HG02852 (cell line): ENCODE measurements at regions not wholly inside any gene's neighbourhood (a gene's known extent, or its start where the extent isn't known, plus 50 kb on each side); places are given as distances from the start of the nearest gene placed in this dataset.

Source experiments
- ATAC-seq: cut with Tn5 transposase; IDR thresholded peaks from one replicate; pipeline ENCODE4 v1.9.1; 2021; ENCODE audit warnings: mild to moderate bottlenecking, moderate library complexity; ENCODE audit not compliant: unreplicated experiment

DNA sequence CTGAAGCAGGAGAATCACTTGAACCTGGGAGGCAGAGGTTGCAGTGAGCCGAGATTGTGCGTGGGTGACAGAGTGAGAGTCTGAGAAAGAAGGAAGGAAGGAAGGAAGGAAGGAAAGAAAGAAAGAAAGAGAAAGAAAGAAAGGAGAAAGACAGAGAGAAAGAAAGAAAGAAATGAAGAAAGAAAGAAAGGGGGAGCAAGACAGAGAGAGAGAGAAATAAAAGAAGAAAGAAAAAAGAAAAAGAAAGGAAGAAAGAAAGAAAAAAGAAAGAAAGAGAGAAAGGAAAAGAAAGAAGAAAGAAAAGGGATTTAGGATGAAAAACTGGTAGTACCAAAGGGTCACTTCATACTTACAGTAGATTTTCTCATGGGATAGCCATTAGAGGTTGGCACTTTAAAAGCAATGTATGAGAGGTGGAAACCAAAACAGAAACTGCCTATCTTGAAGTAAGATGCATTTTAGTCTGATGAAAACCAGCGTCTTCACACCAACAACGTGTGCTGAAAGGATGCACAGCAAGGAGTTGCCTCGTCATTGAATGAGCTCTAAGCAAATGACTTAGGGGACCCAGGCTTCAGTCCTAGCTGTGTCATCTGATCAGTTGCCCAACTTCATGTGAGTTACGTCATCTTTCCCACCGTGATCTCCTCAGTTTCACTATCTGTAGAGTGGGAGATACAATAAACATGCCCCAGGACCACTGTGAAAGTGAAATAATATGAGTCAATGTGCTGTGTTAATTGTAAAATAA is 133.9 kb upstream of the NEDD9 start:
- peak; percentile 76 for ATAC-seq

DNA sequence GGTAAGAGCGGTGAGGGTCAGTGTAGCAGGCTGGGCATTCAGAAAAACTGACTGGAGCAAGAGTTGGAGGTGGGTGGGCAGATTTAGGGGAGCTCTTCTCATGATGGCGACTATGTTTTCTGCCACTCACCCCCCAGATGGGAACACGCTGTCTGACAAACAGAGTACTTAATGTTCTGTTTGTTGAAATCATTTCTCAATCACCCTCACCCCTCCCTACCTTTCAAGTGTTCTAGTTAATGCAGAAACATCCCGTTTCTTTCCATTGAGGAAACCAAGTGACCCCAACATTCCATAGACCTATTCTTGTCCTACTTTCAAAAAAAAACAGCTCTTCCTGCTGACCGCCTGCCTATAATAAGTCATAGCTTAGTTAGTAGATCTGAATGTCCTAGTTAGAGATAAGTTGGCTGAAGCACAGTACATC is 132.5 kb upstream of the NEDD9 start:
- no peak for ATAC-seq

DNA sequence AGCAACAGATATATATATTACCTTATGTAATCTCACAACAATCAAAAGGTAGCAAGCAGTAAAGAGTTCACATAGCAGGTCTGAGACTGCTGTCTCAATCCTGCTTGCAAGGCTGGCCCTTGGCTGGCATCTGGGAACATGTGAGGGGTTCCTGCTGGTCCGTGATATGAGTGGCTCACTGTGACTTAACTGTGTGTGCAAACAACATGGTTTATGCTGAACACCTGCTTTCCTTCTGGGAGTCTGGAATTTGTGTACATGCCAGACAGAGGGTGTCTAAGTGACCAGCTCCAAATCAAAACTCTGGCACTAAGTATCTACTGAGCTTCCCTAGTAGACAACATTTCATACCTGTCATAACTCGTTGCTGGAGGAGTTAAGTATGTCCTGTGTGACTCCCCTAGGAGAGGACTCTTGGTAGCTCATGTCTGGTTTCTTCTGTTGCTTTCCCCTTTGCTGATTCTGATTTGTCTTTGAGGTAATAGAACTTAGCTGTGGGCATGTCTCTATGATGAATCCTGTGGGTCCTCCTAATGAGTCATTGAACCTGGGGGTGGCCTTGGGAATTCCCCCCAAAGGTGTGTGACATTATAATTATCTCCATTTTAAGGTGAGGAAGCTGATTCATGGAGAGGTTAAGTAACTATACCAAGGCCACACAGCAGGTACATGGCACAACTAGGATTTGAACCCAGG is 131.6 kb upstream of the NEDD9 start:
- no peak for ATAC-seq

DNA sequence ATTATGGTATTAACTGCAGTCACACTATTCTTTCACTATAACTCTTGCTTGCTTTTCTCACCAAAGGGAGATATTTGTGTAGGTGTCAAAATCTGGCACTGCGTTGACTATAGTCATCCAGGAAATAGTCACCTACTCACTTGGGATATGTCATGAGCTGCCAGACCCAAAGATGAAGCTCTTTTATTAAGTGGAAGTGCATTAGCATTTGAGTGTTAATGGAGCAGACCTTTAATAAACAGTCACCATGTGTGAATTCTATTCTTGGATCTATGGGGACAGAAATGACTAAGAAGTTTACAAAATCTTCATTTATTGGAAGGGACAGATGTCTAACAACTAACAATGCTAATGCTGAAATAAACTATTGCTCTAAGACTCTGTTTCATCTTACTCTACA is 130.1 kb upstream of the NEDD9 start:
- no peak for ATAC-seq

DNA sequence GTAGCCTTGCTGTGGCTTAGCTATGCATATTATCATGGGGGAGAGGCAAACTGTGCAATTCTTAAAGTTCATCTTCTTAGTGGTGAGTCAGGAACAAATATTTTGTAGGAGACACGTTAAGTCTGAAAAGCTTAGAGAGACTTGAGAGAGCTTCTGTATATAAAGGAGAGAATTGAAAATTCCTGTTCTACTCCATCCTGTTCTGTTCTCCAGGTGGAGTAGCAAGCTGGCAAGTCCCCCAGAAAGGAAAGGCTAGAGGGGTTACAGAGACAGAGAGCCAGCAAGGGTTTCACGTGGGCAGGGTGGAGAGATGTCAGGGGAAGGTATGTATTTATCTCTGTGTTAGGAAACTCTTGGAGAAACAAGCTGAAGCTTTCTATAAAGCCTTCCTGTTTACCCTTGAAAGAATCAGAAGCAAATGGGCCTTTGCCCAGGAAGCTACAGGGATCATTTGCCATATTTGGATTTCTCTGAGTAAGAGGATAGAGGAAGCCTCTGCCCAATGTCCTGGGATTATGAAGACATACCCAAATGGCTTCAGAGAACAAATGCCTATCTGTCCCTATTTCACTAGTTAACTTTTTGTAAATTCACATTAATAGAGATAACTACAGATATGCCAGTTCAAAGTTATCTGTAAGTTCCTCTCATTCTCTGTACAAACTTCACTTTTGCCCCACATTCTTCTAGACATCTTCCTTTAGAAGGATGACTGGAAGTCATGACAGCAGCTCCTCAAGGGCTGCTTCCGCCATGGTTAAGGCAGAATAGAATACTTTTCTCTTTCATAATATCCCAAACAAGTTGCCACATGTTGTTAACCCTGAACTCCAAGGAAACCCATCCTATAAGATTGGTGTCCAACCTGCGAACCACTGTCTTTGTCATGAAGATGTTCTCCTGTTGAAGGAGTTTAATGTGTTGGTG is 126.7 kb upstream of the NEDD9 start:
- no peak for ATAC-seq

DNA sequence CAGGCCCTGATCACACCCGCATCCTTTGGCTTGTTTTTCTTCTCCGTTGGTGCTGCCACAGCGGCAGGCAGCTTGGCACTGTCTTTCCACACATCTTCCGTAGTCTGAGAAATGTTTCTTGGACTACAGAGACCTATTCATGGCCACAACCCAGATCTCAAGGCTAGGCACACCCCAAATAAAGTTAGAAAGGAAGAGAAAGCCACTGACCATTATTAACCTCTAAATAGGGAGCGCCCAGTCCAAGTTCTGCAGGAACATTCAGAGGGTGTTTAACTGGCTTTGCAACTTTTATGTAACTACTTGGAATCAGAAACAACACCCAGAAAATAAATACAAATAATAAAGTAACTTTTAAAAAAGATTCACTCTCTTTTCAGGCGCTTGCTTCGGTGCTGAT is 124.8 kb upstream of the NEDD9 start:
- ATAC-seq: no peak

DNA sequence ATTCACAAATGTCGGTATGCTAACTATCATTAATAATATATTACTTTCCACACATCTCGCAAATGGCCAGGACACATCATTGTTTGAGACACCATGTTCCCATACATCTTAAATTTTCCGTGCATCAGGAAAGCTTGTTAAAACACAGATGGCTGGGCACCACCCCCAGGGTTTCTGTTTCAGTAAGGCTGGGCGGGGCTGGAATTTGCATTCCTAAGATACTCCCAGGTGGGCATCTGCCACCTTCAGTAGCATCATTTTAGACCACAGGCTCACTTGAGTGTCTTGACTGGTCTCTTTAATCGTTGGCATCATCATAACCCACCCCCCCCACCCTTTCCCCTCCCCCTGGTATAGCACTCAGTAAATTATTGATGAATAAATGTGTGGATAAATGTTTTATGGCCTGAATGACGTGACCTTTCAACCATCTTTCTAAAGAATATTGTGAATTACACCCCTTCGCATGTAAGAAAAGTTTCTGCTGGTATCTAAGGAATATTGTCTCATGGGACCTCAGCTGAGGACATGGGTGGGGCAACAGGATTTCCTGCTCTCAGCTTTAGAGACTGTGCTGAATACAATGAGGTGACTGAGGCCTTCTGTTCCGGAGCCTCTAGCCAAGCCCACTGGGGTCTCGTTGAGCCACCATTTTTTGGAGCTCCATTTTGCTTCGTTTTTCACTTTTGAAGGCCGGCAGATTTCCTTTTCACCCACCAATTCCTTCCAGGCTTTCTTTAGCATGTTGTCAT is 124.1 kb upstream of the NEDD9 start:
- no peak for ATAC-seq

DNA sequence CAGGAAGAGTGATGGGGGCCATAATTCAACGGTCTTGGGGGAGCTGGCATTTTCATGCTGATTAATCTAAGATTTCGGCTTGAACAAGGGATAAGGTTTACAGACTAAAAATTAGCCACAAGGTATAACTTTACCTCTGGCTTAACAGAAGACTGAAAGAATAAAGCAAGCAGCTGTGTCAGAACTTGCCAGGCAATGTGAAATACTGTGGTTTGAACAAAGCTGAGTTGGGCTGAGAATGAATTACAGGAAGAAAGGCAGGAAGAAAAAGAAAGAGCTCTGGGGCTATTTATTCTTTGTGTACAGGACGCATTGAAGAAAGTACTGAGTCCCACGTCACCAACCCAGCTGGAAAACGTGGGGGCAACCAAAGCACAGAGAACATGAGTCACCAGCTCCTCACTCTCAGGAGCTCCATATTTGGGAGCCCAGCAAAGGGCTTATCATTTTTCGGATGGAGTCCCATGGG is 121.5 kb upstream of the NEDD9 start:
- peak; percentile 59 for ATAC-seq

DNA sequence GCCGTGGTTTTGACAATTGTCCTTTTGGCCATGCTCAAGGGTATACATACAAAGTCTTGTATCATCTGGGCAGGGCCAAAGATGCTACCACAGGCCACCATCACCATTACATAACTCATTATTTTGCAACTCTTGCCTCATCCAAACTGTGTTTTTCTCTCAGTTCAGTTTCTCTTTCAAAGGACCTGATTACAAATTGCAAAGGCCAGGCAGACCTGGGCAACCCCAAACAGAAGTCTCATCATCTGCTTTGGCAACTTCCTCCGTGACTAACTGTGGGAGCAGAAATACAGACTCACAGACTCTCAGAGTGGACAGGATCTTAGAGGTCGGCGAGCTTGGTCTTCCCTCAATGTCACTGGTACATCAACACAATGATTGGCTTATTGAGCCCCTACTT is 117.8 kb upstream of the NEDD9 start:
- no peak for ATAC-seq

DNA sequence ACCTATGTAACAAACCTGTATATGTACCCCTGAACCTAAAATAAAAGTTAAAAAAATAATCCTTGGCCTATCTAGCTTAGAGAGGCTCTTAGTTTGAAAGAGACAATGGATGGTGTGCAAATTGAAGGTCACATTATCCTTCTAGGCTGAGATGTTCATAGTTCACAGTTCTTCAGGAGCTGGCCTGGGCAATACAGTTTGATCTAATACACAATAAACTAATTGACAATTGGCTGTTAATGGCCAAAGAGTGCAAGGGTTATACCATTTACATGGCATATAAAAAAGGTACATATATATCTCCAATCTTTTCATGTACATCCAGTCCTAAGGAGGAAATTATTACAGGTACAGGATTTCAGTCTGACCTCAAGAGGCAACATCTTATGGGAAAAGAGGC is 117.4 kb upstream of the NEDD9 start:
- ATAC-seq: no peak

DNA sequence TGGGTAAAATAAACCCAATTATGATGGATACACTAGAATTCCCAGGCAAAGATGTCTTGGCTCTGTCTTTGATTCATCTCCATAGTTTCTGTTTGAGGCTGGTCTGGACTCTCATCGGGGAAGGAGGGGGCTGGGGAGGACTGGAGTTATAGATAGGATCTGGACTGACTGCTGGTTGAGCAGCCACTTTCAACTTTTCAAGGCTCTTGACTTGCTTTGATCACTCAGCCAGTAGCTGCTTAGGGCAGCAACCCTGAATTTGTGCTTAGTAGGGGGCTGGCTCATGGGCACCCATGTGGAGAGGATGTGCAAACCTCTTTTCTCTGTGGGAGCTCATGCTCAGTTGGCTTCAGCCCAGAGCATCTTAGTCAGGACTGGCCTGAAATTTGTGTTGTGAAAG is 114.0 kb upstream of the NEDD9 start:
- ATAC-seq: peak; percentile 78

DNA sequence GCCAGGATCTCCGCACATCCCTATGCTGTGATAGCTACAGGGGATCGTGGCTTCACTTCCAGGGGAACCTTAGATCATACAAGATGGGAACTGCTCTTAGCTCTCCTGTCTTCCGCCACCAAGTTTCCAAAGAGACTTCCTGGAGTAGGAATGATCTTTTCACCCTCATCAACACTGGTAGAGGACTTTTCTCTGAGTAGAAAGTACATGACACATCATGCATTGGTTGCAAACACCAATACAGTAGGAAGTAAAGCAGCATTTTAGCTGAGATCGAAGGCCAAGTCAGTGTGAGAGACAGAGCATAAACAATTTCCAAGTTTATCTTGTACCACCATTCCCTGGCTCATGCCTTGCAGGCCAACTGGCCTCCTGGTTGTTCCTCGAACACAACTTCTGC is 113.1 kb upstream of the NEDD9 start:
- no peak for ATAC-seq

DNA sequence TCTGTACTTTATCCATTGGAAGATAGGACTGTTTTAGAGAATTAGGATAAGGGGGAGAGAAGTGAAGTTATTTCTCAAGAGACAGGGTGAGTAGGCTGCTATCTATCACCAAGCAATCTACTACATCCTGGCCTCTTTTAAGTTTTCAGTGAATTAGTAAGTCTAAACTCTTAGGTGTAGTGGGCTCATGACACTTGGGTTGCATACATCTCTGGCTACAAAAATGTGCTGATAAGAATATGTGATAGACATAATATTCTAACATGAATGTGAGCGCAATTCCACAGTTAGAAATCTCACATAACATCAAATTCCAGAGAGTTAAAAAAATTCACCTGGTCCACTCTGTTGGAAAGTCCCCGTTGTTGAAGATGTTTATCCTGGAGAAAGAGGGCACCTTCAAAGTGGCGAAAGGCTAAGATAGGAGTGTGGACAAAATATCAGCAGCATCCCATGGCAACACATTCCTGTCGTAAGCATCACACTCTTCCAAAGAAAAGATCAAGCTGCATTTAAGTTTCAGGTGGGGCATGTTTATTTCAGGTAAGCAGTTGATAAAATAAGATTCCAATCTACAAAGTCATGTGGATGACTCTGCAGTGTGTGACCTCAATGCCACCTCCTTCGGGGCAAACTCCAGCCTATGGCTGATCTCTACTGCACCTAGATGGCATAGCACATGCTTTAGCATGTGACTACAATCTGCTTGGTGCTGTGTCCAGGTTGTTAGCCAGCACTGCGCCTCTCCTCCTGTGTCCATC is 111.7 kb upstream of the NEDD9 start:
- ATAC-seq: no peak

DNA sequence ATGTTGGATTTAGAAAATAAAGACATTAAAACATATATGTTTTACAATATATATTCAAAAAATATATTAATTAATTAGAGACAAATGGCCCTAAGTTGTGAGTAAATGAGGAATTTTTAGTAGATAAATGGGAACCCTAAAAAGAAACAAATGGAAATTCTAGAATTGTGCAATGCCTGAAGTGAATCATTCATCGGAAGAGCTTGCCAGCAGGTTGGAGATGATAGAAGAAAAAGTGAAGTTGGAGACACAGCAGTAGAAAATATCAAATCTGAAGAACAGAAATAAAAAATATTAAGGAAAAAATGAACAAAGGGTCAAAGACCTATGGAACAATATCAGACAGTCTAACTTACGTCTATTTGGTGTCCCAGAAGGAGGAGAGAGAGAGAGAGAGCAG is 109.4 kb upstream of the NEDD9 start:
- ATAC-seq: no peak

DNA sequence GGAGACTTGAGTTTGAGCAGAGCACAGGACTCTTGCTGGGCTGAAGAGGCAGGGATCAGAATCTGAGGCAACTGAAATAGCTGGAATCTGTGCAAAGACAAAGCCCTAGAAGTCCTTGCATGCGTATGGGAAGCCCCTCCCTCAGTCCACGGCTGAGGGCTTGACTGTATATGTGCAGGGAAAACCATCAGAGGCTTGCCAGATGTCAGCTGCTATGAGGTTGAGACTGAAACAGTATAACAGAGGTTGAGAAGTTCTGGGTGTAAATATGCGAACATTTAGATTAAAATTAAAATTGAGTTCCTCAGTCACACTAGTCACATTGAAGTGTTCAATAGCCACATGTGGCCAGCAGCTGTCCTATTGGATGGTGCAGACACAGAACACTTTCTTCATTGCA is 108.8 kb upstream of the NEDD9 start:
- no peak for ATAC-seq

DNA sequence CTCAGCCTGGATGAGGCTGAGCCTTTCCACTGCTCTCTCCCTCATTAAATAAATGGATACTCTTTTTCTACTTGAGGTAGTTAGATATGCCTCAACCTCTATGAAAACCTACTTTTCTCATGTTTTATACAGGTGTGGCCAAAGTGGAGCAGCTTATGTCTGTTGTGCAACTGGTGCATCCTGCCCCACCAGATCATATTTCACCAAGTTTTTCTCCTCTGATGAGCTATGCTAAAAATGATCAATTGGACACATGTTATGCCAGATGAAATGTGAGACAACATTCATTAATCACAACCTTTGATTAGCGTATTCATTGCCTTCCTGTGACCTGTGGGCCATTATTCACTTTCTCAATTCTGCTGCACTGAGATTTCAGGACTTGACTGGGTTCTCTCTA is 106.9 kb upstream of the NEDD9 start:
- no peak for ATAC-seq

DNA sequence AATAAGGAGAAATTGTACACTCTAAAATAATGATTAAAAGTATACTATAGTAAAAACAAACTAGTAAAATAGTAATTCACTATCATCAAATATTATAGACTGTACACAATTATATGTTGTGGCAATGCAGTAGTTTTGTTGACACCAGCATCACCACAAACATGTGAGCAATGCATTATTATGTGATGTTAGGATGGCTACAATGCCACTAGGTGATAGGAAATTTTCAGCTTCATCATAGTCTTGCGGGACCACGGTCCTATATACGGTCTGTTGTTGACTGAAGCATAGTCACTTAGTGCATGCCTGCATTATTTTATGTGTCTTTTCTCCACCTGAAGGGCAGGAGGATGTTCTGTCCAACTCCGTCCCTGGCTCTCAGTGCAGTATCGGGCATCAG is 104.8 kb upstream of the NEDD9 start:
- no peak for ATAC-seq

DNA sequence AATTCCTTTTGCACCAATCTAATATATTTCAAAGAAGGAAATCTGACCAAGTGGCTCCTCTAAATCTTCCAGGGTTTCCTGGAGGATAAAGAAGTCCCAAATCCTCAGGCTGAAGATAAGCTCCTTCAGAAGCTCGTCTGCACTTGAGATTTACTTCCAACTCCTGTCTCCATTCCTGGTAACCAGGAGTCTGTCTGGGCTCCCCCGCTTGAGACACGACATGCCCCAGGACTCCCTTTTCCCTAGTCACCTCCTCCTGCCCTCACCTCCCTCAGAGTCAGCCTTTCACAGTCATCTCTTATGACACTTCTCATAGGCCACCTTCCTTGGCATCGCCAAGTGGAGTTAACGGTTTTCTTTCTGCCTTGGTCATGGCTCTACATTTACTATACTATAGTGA is 103.4 kb upstream of the NEDD9 start:
- no peak for ATAC-seq

DNA sequence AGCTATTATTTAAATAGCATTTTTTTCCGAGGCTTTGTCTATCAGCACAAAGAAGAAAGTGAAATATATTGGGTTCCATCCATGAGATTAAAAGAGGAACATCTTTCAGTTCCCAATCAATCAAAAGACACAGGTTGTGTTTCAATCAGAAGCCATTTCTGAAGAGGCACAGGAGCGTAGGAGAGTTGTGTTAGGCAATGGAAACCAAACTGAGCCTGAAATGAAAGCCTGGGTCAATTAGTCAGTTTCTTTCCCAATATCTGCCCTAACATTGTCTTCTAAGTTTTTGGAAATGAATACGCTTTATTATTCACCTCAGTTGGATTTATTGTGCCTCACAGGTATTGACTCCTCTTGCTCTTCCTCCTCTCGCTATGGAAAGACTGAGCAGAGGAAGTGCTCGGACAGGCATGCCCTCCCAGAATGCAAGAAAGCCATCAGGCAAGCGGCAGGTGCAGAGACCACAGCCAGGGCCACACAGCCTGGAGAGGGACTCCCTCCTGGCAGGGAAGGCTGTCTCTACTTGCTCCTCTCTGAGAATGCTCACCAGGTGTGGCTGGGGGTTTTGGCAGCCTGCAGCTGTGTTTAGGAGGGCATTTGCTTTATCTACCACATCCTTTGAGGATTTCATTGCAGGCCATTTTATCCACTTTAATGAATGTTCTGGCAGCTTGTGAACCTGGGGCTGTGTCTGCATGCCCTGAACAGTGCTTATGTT is 100.8 kb upstream of the NEDD9 start:
- peak; percentile 59 for ATAC-seq
